Upper lobe of right lung (tissue), 1 donor: ENCODE measurements at regions not wholly inside any gene's neighbourhood (a gene's known extent, or its start where the extent isn't known, plus 50 kb on each side); places are given as distances from the start of the nearest gene placed in this dataset.
A peak's percentile ranks its signal among the peaks of the same experiment; 100 is the strongest.

Source experiments
- ATAC-seq: fragments of 200-7000 bp; cut with Tn5 transposase; one replicate; pipeline ENCODE4 v1.9.1; 2020; ENCODE audit warnings: mild to moderate bottlenecking, moderate library complexity
- DNase-seq: peaks from one replicate; pipeline ENCODE4 v3.0.0-alpha.2; 2020
- H3K27ac ChIP-seq: fragments of 200-600 bp; one replicate; pipeline ENCODE4 v1.8.0; 2022
- H3K27me3 ChIP-seq: fragments of 200-600 bp; one replicate; pipeline ENCODE4 v1.8.0; 2022; ENCODE audit warnings: mild to moderate bottlenecking
- H3K36me3 ChIP-seq: fragments of 200-600 bp; one replicate; pipeline ENCODE4 v1.8.0; 2022
- H3K4me1 ChIP-seq: fragments of 200-600 bp; one replicate; pipeline ENCODE4 v1.8.0; 2022
- H3K4me3 ChIP-seq: fragments of 200-600 bp; one replicate; pipeline ENCODE4 v1.8.0; 2022; ENCODE audit warnings: mild to moderate bottlenecking
- H3K9me3 ChIP-seq: fragments of 200-600 bp; one replicate; pipeline ENCODE4 v1.8.0; 2022
- intact Hi-C: fragments of 100-400 bp; cut with DNase I; formaldehyde crosslinking; loops from one replicate; pipeline ENCODE4 v1.11.0; 2022
- TF ChIP-seq, protein P1 (sequence below): fragments of 200-600 bp; IDR thresholded peaks from one replicate; pipeline ENCODE4 v1.8.0; 2022; ENCODE audit warnings: antibody characterized with exemption
- donor health status: DM: no; HTN: yes; CAD: no; lungs with severe emphysema.

DNA sequence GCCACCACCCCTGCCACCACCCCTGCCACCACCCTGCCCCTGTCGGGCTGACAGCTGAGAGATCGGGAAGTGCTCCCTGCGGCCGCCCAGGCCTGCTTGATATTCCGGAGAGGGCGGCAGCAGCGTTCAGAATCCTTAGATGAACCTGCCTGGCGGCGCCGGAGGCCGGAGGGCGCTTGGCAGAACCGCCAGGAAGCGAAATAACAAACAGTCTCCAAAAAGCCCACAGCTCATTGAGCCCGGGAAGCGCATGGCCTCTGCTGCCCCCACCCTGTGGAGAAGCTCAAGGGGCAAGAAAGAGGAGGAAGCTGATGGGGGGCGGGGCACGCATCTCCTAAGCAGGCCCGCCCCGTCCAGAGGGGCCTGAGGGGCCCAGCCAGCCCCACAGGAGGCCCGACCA is 92.2 kb upstream of the MBOAT2 start:
- H3K36me3 ChIP-seq = no peaks in the 10 kb centered on the region
- peaks cover 8% of the 10 kb centered on the region for H3K4me1 ChIP-seq
- no peak overlapping the region for H3K4me3 ChIP-seq
- no peaks in the 10 kb centered on the region for H3K27me3 ChIP-seq
- no peaks in the 10 kb centered on the region for H3K9me3 ChIP-seq
- H3K27ac ChIP-seq = peak overlapping the region; percentile 24
- ATAC-seq (peak; percentile 78), DNase-seq (peak; percentile 77)
- intact Hi-C loops = no loop called here
- TF ChIP-seq, protein P1, sequence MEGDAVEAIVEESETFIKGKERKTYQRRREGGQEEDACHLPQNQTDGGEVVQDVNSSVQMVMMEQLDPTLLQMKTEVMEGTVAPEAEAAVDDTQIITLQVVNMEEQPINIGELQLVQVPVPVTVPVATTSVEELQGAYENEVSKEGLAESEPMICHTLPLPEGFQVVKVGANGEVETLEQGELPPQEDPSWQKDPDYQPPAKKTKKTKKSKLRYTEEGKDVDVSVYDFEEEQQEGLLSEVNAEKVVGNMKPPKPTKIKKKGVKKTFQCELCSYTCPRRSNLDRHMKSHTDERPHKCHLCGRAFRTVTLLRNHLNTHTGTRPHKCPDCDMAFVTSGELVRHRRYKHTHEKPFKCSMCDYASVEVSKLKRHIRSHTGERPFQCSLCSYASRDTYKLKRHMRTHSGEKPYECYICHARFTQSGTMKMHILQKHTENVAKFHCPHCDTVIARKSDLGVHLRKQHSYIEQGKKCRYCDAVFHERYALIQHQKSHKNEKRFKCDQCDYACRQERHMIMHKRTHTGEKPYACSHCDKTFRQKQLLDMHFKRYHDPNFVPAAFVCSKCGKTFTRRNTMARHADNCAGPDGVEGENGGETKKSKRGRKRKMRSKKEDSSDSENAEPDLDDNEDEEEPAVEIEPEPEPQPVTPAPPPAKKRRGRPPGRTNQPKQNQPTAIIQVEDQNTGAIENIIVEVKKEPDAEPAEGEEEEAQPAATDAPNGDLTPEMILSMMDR = peak; percentile 37

DNA sequence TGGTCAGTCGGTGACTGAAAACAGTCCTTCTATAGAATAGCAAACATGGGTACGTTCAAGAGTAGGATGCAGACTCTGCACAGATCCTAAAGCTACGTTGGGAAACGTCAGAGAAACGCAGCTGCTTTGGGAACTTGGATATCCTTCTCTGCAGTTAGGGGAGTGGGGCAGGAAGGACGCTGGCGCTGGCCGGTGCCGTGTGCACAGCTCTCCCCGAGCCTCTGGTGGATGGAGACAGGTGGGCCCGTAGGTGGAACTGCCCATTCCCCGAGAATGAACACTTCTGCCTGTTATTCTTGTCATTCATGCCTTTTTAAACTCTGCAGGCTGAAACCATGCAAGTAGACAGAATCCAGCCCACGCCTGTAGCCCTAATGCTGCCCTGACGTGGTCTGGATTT is 91.7 kb upstream of the MBOAT2 start:
- no peak for DNase-seq
- no peak overlapping the region for H3K4me3 ChIP-seq
- no peaks in the 10 kb centered on the region for H3K36me3 ChIP-seq
- no peak for ATAC-seq
- TF ChIP-seq, protein P1 = no peak
- H3K27me3 ChIP-seq = no peaks in the 10 kb centered on the region
- peaks cover 8% of the 10 kb centered on the region for H3K4me1 ChIP-seq
- H3K27ac ChIP-seq = peak overlapping the region; percentile 14
- H3K9me3 ChIP-seq = no peaks in the 10 kb centered on the region
- intact Hi-C loops = no loop called here

DNA sequence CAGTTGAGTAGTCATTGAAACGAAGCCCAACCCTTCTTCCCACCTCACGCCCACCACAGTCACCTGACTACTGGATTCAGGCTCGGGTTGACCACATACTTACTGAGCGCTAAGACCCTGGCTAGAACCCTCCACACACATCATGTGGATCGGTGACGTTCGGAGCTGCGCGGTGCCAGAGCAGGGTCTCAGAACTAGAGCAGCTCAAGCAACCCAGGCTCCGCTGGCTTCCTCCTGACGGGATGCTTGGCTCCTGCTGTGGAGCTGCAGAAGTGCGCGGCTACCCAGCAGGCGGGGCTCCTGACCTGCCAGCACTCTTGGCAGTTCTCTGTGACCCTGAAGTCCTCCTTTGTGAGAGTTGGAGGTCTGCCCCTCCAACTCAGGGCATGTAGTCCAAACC is 90.6 kb upstream of the MBOAT2 start:
- intact Hi-C loops = no loop called here
- no peaks in the 10 kb centered on the region for H3K27me3 ChIP-seq

DNA sequence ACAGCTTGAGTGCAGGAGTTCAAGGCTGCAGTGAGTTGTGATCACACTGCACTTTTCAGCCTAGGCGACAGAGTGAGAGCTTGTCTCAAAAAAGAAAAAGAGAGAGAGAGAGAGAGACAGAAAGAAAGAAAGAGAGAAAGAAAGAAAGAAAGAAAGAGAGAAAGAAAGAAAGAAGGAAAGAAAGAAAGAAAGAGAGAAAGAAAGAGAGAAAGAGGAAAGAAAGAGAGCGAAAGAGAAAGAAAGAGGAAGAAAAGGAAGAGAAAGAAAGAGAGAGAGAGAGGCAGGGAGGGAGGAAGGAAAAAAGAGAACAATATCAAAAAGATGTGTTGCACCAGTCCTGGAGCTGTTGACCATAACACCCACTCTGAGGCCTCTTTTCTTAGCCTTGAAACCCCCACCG is 89.8 kb upstream of the MBOAT2 start:
- DNase-seq (no peak), ATAC-seq (no peak)
- Histone ChIP-seq H3K27me3 (no peaks in the 10 kb centered on the region), H3K27ac (no peak overlapping the region), H3K4me1 (peaks cover 8% of the 10 kb centered on the region), H3K4me3 (no peak overlapping the region), H3K36me3 (no peaks in the 10 kb centered on the region), H3K9me3 (no peaks in the 10 kb centered on the region)
- intact Hi-C loops = no loop called here
- TF ChIP-seq, protein P1 = no peak

More for the DNA sequence above, 90.6 kb upstream of the MBOAT2 start:
- H3K4me1 ChIP-seq = peaks cover 8% of the 10 kb centered on the region
- no peak overlapping the region for H3K4me3 ChIP-seq
- DNase-seq (no peak), ATAC-seq (no peak)
- H3K27ac ChIP-seq = no peak overlapping the region
- TF ChIP-seq, protein P1 = no peak
- no peaks in the 10 kb centered on the region for H3K36me3 ChIP-seq
- H3K9me3 ChIP-seq = no peaks in the 10 kb centered on the region

DNA sequence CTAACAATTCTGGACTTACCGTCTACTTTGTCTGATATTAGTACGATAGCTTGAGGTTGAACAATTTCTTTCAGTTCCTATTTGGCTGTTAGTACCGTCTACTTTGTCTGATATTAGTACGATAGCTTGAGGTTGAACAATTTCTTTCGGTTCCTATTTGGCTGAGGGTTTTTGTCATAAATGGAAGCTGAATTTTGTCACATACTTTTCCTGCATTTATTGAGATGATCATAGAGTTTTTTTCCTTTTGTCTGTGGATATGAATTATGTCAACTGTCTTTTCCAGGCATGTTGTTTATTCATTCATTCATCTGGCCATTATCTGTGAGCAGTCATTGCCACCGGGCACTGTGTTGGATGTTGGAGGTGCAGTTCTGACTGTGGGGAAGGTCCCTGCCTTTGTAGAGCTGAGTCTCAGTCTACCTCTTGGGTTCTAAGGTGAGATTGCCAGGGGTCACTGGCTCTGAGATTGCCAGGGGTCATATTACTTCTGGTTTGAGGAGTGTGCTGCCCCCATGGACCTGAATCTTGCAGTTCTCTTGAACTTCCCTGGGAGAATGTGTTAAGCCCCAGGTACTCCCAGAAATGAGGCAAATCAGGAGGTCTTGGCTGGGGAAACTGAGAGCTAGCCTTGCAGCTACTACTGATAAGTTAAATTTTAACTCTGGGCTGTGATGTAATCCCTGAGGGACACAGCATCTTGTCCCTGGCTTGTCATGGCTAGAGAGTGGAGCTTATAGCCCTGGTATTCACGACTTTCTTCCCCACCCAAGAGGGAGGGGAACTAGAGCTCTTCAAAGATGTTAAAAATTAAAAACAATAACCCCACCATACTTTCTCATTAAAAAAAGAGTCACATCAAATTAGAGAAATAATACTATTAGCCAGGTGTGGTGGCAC is 89.1 kb upstream of the MBOAT2 start:
- TF ChIP-seq, protein P1 = no peak
- no peak for ATAC-seq
- Histone ChIP-seq H3K4me1 (peaks cover 8% of the 10 kb centered on the region), H3K27ac (no peak overlapping the region), H3K36me3 (no peaks in the 10 kb centered on the region), H3K4me3 (no peak overlapping the region), H3K27me3 (no peaks in the 10 kb centered on the region), H3K9me3 (no peaks in the 10 kb centered on the region)
- DNase-seq = no peak
- intact Hi-C loops = no loop called here
